HEK293T (cell line): ENCODE measurements at regions not wholly inside any gene's neighbourhood (a gene's known extent, or its start where the extent isn't known, plus 50 kb on each side); places are given as distances from the start of the nearest gene placed in this dataset.
"Not testable (repeated sequence)": the region's sequence is repeated elsewhere in the genome, so short reads cannot be mapped to it uniquely, and the experiment has no call there.

Source experiments
- CTCF ChIA-PET: fragments of 350-600 bp; formaldehyde crosslinking; extraction: SDS; loops from one replicate; lab custom pipeline; 2021; ENCODE audit warnings: antibody characterized with exemption, inconsistent platforms; lab: Yijun Ruan, JAX
- POLR2A ChIA-PET: fragments of 350-600 bp; formaldehyde crosslinking; extraction: SDS; loops from one replicate; lab custom pipeline; 2020; ENCODE audit warnings: antibody characterized with exemption, inconsistent platforms; lab: Yijun Ruan, JAX
- DNase-seq: peaks from one replicate; pipeline ENCODE4 v3.0.0; 2012; ENCODE audit warnings: mixed read lengths; ENCODE audit errors: extremely low spot score
- ARNT ChIP-seq: fragments of 450-650 bp; IDR thresholded peaks from 2 replicates; pipeline ENCODE4 v1.6.1; 2017; ENCODE audit warnings: mild to moderate bottlenecking
- BHLHE40 ChIP-seq: fragments of 450-650 bp; IDR thresholded peaks from 2 replicates; pipeline ENCODE4 v1.6.1; 2016; ENCODE audit warnings: mild to moderate bottlenecking, moderate library complexity, borderline replicate concordance
- CTBP1 ChIP-seq: fragments of 450-650 bp; IDR thresholded peaks from 2 replicates; pipeline ENCODE4 v1.6.1; 2016; ENCODE audit warnings: borderline replicate concordance
- ELF4 ChIP-seq: fragments of 450-650 bp; IDR thresholded peaks from 2 replicates; pipeline ENCODE4 v1.6.1; 2017; ENCODE audit warnings: antibody characterized with exemption
- FOXA1 ChIP-seq: fragments of 450-650 bp; IDR thresholded peaks from 2 replicates; pipeline ENCODE4 v1.6.1; 2016; ENCODE audit warnings: mild to moderate bottlenecking
- FOXK2 ChIP-seq: fragments of 450-650 bp; IDR thresholded peaks from 2 replicates; pipeline ENCODE4 v1.6.1; 2016; ENCODE audit warnings: mild to moderate bottlenecking
- FOXM1 ChIP-seq: fragments of 450-650 bp; IDR thresholded peaks from 2 replicates; pipeline ENCODE4 v1.6.1; 2017; ENCODE audit warnings: mild to moderate bottlenecking, borderline replicate concordance
- HDGF ChIP-seq: fragments of 450-650 bp; IDR thresholded peaks from 2 replicates; pipeline ENCODE4 v1.6.1; 2017; ENCODE audit warnings: antibody characterized with exemption, borderline replicate concordance
- L3MBTL2 ChIP-seq: fragments of 450-650 bp; conservative IDR thresholded peaks from 2 replicates; pipeline ENCODE4 v1.6.1; 2016; ENCODE audit warnings: mild to moderate bottlenecking
- LEF1 ChIP-seq: fragments of 450-650 bp; IDR thresholded peaks from 2 replicates; pipeline ENCODE4 v1.6.1; 2017; ENCODE audit warnings: mild to moderate bottlenecking, borderline replicate concordance
- NFRKB ChIP-seq: fragments of 450-650 bp; IDR thresholded peaks from 2 replicates; pipeline ENCODE4 v1.6.1; 2016; ENCODE audit warnings: mild to moderate bottlenecking, moderate library complexity
- SP1 ChIP-seq: fragments of 450-650 bp; IDR thresholded peaks from 2 replicates; pipeline ENCODE4 v1.6.1; 2017
- SUZ12 ChIP-seq: fragments of 450-650 bp; IDR thresholded peaks from 2 replicates; pipeline ENCODE4 v1.6.1; 2016; ENCODE audit warnings: mild to moderate bottlenecking
- TARDBP ChIP-seq: fragments of 450-650 bp; IDR thresholded peaks from 2 replicates; pipeline ENCODE4 v1.6.1; 2016
- ZNF384 ChIP-seq: fragments of 450-650 bp; IDR thresholded peaks from 2 replicates; pipeline ENCODE4 v1.6.1; 2016
- TF ChIP-seq, protein P1 (sequence below): fragments of 450-650 bp; IDR thresholded peaks from 2 replicates; pipeline ENCODE4 v1.6.1; 2016

DNA sequence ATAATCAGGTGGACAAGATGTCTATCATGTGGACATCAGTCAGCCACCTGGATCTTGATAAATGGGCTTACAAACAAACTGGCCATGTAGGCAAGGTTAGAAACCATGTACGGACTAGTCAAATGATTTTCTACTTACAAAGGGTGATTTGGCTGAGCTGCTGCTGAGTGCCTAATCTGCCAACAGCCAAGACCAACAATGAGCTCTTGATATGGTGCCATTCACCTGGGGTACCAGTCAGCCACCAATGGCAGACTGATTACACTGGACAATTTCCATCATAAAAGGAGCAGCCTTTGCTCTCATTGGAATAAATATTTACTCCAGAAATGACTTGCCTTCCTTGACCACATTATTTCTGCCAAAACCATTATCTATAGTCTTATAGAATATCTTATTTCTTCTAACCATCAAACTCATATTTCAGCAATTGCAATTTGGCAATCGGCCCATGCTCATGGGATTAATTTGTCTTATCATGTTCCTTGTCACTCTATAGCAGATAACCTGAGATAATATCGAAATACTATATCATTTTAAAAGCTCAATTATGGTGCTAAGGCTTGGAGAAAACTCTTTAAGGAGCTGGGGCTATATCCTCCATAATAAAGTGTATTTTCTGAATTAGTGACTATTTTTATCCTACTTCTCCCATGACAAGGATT, 135.1 kb downstream of the SLC25A46 start:
- DNase-seq = no peak
- TF ChIP-seq CTBP1 (no peak), ARNT (no peak), NFRKB (no peak), HDGF (no peak), L3MBTL2 (no peak), ELF4 (no peak), BHLHE40 (no peak), SP1 (no peak)
- ChIA-PET POLR2A (no interaction called here), CTCF (no interaction called here)

DNA sequence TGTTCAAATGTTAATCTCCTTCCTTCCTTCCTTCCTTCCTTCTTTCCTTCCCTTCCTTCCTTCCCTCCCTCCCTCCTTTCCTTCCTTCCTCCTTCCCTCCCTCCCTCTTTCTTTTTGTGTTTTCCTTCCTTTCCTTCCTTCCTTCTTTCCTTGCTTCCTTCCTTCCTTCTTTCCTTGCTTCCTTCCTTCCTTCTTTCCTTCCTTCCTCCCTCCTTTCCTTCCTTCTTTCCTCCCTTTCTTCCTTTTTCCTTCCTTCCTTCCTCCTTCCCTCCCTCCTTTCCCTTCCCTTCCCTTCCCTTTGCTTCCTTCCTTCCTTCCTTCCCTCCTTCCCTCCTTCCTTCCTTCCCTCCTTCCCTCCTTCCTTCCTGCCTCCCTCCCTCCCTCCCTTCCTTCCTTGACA, 136.3 kb downstream of the SLC25A46 start:
- POLR2A ChIA-PET, DNase-seq, CTCF ChIA-PET: not testable (repeated sequence)

DNA sequence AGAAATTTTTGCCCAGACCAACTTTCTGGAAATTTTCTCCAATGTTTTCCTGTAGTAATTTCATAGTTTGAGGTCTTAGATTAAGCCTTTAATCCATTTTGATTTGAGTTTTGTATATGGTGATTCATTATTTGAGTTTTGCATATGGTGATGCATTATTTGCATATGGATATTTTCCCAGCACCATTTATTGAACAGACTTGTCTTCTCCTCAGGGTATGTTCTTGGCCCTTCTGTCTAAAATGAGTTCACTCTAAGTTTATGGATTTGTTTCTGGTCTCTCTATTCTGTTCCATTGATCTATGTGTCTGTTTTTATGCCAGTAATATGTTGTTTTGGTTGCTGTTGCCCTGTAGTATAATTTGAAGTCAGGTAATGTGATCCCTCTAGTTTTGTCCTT, 139.3 kb downstream of the SLC25A46 start:
- DNase-seq = no peak
- TF ChIP-seq TARDBP (no peak), ARNT (no peak), CTBP1 (no peak), LEF1 (no peak), L3MBTL2 (no peak), FOXA1 (no peak), HDGF (no peak)
- POLR2A ChIA-PET = no interaction called here
- CTCF ChIA-PET = no interaction called here

DNA sequence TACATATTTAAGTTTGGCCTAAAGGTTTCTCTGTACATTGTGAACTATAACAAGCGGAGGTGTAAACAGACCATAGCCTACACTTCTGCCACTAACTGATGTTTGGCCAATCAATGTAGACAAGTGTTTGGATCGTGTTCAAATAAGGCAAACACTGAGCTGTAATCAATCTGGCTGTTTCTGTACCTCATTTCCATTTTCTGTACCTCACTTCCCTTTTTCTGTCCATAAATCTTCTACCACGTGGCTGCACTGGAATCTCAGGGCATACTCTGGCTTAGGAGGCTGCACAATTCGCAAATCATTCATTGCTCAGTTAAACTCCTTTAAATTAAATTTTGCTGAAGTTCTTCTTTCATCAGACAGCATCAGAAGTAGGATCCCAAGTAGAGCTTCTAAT, 140.9 kb downstream of the SLC25A46 start:
- no peak for TF ChIP-seq BHLHE40
- no peak for TF ChIP-seq FOXK2
- no peak for TF ChIP-seq FOXA1
- TF ChIP-seq ZNF384 = no peak
- no peak for TF ChIP-seq L3MBTL2
- TF ChIP-seq HDGF = no peak
- no peak for TF ChIP-seq SUZ12
- no peak for TF ChIP-seq TARDBP
- no peak for TF ChIP-seq CTBP1
- no peak for TF ChIP-seq FOXM1
- TF ChIP-seq ARNT = no peak
- TF ChIP-seq NFRKB = no peak
- no peak for TF ChIP-seq ELF4
- no peak for TF ChIP-seq LEF1
- TF ChIP-seq SP1 = no peak
- TF ChIP-seq, protein P1, sequence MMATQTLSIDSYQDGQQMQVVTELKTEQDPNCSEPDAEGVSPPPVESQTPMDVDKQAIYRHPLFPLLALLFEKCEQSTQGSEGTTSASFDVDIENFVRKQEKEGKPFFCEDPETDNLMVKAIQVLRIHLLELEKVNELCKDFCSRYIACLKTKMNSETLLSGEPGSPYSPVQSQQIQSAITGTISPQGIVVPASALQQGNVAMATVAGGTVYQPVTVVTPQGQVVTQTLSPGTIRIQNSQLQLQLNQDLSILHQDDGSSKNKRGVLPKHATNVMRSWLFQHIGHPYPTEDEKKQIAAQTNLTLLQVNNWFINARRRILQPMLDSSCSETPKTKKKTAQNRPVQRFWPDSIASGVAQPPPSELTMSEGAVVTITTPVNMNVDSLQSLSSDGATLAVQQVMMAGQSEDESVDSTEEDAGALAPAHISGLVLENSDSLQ = no peak
- CTCF ChIA-PET = no interaction called here
- POLR2A ChIA-PET = no interaction called here
- no peak for DNase-seq

DNA sequence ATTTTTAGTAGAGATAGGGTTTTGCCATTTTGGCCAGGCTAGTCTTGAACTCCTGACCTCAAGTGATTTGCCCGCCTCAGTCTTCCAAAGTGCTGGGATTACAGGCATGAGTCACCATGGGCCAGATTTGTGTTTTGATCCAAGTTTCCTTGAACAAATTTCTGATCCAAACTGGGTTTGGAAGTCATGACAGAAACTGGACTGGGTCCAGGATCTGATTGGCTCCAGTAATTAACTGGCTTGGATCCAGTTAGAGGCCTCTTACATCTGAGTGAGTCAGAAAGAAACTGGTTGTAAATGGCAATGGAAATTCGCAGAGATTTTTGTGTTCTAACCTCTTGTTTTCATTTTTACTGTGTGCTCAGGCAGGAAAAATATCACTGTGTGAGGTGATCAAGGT, 141.6 kb downstream of the SLC25A46 start:
- ChIA-PET POLR2A (no interaction called here), CTCF (no interaction called here)
- TF ChIP-seq LEF1 (no peak), SUZ12 (no peak), CTBP1 (no peak), ELF4 (no peak), L3MBTL2 (no peak), ZNF384 (no peak), ARNT (no peak), BHLHE40 (no peak), FOXA1 (no peak), FOXM1 (no peak), HDGF (no peak), NFRKB (no peak)
- TF ChIP-seq, protein P1 = no peak
- DNase-seq = no peak

DNA sequence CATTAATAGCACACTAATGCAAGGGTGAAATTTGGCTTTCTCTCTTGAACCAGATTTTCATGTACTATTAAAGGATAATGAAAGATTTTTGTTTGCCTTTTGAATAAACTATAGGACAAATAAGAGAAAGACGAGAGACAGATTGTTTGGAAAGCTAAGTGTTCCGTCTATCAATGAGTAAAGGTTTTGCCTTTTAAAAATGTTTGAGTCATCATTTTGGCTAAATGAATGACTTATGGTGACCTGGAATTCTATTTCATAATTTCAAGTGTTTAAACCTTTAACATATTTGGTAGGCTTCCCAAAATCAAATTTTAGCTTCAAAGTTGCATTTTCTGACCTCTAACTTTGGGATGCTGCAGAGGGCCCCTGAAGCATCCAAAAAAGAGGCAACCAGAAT, 145.2 kb downstream of the SLC25A46 start:
- no peak for TF ChIP-seq BHLHE40
- TF ChIP-seq SUZ12 = no peak
- TF ChIP-seq ARNT = no peak
- no peak for TF ChIP-seq SP1
- TF ChIP-seq, protein P1 = no peak
- no peak for TF ChIP-seq FOXM1
- no peak for TF ChIP-seq CTBP1
- TF ChIP-seq FOXK2 = no peak
- no peak for TF ChIP-seq TARDBP
- TF ChIP-seq NFRKB = no peak
- TF ChIP-seq FOXA1 = no peak
- TF ChIP-seq LEF1 = no peak
- TF ChIP-seq L3MBTL2 = no peak
- no peak for TF ChIP-seq ELF4
- TF ChIP-seq ZNF384 = no peak
- TF ChIP-seq HDGF = no peak
- ChIA-PET POLR2A (no interaction called here), CTCF (interaction anchor here (0.7 kb wide), 1 partner anchor 158 kb away, joined by 3 read pairs; no protein-coding TSS in a partner anchor)
- DNase-seq = no peak

DNA sequence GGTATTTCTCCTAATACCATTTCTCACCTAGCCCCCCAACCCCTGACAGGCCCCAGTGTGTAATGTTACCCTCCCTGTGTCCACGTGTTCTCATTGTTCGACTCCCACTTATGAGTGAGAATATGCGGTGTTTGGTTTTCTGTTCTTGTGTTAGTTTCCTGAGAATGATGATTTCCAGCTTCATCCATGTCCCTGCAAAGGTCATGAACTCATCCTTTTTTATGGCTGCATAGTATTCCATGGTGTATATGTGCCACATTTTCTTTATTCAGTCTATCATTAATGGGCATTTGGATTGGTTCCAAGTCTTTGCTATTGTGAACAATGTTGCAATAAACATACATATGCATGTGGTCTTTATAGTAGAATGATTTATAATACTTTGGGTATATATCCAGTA, 148.4 kb downstream of the SLC25A46 start:
- DNase-seq, CTCF ChIA-PET, POLR2A ChIA-PET: not testable (repeated sequence)

DNA sequence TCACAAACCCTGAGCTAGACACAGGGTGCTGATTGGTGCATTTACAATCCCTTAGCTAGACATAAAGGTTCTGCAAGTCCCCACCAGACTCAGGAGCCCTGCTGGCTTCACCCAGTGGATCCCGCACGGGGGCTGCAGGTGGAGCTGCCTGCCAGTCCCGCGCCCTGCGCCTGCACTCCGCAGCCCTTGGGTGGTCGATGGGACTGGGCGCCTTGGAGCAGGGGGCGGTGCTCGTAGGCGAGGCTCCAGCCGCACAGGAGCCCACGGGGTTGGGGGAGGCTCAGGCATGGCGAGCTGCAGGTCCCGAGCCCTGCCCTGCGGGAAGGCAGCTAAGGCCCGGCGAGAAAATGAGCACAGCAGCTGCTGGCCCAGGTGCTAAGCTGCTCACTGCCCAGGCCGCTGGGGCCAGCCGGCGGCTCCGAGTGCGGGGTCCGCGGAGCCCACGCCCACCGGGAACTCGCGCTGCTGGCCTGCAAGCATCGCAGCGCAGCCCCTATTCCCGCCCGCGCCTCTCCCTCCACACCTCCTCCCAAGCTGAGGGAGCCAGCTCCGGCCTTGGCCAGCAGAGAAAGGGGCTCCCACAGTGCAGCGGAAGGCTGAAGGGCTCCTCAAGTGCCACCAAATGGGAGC, 155.2 kb downstream of the SLC25A46 start:
- POLR2A ChIA-PET, DNase-seq, CTCF ChIA-PET: not testable (repeated sequence)
